HepG2 (cell line): ENCODE measurements at regions not wholly inside any gene's neighbourhood (a gene's known extent, or its start where the extent isn't known, plus 50 kb on each side); places are given as distances from the start of the nearest gene placed in this dataset.
A peak's percentile ranks its signal among the peaks of the same experiment; 100 is the strongest.

Source experiments
- CREM ChIP-seq, 2 experiments: sonication (generic) in 1 of 2; formaldehyde crosslinking in 1 of 2; IDR thresholded peaks; 2 replicates each; pipeline versions ENCODE4 v1.4.0 to v1.6.1; 2016 to 2020; ENCODE audit warnings: antibody characterized with exemption in 1 of 2, mild to moderate bottlenecking in 1 of 2, missing genetic modification reagents in 1 of 2
- ERF ChIP-seq: IDR thresholded peaks from 2 replicates; pipeline ENCODE4 v1.6.1; 2018; ENCODE audit warnings: missing biosample characterization, missing genetic modification reagents
- HNF4A ChIP-seq: sonication (generic); formaldehyde crosslinking; IDR thresholded peaks from 2 replicates; pipeline ENCODE4 v1.4.0; 2020; ENCODE audit warnings: missing genetic modification reagents
- IRF2 ChIP-seq: IDR thresholded peaks from 2 replicates; pipeline ENCODE4 v1.6.1; 2018; ENCODE audit warnings: missing genetic modification reagents, missing compliant biosample characterization
- MEF2D ChIP-seq: sonication (generic); formaldehyde crosslinking; IDR thresholded peaks from 2 replicates; pipeline ENCODE4 v1.5.1; 2020; ENCODE audit warnings: mild to moderate bottlenecking, missing genetic modification reagents
- MEIS1 ChIP-seq: sonication (generic); formaldehyde crosslinking; IDR thresholded peaks from 2 replicates; pipeline ENCODE4 v1.9.0; 2021; ENCODE audit warnings: mild to moderate bottlenecking, missing genetic modification reagents, moderate library complexity, borderline replicate concordance
- NCOA2 ChIP-seq: sonication (generic); formaldehyde crosslinking; IDR thresholded peaks from 2 replicates; pipeline ENCODE4 v1.8.0; 2022; ENCODE audit warnings: inconsistent platforms
- NR2F2 ChIP-seq: IDR thresholded peaks from 2 replicates; pipeline ENCODE4 v1.6.1; 2012; ENCODE audit warnings: low read depth, inconsistent platforms, borderline replicate concordance
- POGZ ChIP-seq: sonication (generic); formaldehyde crosslinking; IDR thresholded peaks from 2 replicates; pipeline ENCODE4 v1.4.0; 2020; ENCODE audit warnings: mild to moderate bottlenecking, missing genetic modification reagents
- RFX1 ChIP-seq: fragments of 450-650 bp; IDR thresholded peaks from 2 replicates; pipeline ENCODE4 v1.6.1; 2017
- RXRB ChIP-seq: IDR thresholded peaks from 2 replicates; pipeline ENCODE4 v1.6.1; 2016; ENCODE audit warnings: borderline replicate concordance, missing genetic modification reagents, missing compliant biosample characterization
- SIN3B ChIP-seq: fragments of 150-350 bp; IDR thresholded peaks from 2 replicates; pipeline ENCODE4 v1.6.1; 2014; ENCODE audit warnings: low read length
- TBX3 ChIP-seq: fragments of 450-650 bp; IDR thresholded peaks from 2 replicates; pipeline ENCODE4 v1.6.1; 2017; ENCODE audit warnings: antibody characterized with exemption, mild to moderate bottlenecking, inconsistent platforms, borderline replicate concordance
- ZNF34 ChIP-seq: sonication (generic); formaldehyde crosslinking; IDR thresholded peaks from 2 replicates; pipeline ENCODE4 v1.4.0; 2020; ENCODE audit warnings: mild to moderate bottlenecking, missing genetic modification reagents, borderline replicate concordance
- ZNF446 ChIP-seq: sonication (generic); formaldehyde crosslinking; IDR thresholded peaks from 2 replicates; pipeline ENCODE4 v1.5.0; 2020; ENCODE audit warnings: mild to moderate bottlenecking, missing genetic modification reagents
- ZNF891 ChIP-seq: sonication (generic); formaldehyde crosslinking; IDR thresholded peaks from 2 replicates; pipeline ENCODE4 v1.5.0; 2020; ENCODE audit warnings: mild to moderate bottlenecking, missing genetic modification reagents
- ZSCAN9 ChIP-seq: IDR thresholded peaks from 2 replicates; pipeline ENCODE4 v1.6.1; 2016; ENCODE audit warnings: borderline replicate concordance
- TF ChIP-seq, protein P1 (sequence below): sonication (generic); formaldehyde crosslinking; conservative IDR thresholded peaks from 2 replicates; pipeline ENCODE4 v1.8.0; 2022; ENCODE audit warnings: low read depth, missing genetic modification reagents
- TF ChIP-seq, protein P2 (sequence below): IDR thresholded peaks from 2 replicates; pipeline ENCODE4 v1.6.1; 2016; ENCODE audit warnings: mild to moderate bottlenecking
- TF ChIP-seq, protein P3 (sequence below): sonication (generic); formaldehyde crosslinking; IDR thresholded peaks from 2 replicates; pipeline ENCODE4 v1.4.0; 2020; ENCODE audit warnings: mild to moderate bottlenecking, missing genetic modification reagents, borderline replicate concordance
- TF ChIP-seq, protein P4 (sequence below): sonication (generic); formaldehyde crosslinking; conservative IDR thresholded peaks from 2 replicates; pipeline ENCODE4 v1.4.0; 2020; ENCODE audit warnings: missing genetic modification reagents
- TF ChIP-seq, protein P5 (sequence below): sonication (generic); formaldehyde crosslinking; IDR thresholded peaks from 2 replicates; pipeline ENCODE4 v1.5.1; 2020; ENCODE audit warnings: mild to moderate bottlenecking, missing genetic modification reagents, moderate library complexity

DNA sequence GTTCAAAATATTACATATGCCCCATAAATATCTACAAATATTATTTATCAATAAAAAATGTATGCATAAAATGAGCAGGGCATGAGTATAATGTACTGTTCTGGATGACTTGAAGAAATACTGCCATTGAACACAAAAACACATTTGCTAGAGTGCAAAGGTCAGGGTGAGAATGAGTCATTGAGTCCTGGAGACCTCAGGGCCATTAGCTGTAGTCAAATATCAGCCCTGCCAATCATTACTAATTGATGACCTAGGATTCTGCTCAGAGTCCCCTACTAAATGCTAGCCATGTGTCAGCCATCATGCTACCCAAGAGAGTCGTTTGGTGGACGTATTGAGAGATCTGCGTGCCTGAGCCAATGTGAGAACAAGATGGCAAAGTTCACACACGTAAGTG lies 80.3 kb upstream of the FAM169A start (continued):
- TF ChIP-seq, protein P1, sequence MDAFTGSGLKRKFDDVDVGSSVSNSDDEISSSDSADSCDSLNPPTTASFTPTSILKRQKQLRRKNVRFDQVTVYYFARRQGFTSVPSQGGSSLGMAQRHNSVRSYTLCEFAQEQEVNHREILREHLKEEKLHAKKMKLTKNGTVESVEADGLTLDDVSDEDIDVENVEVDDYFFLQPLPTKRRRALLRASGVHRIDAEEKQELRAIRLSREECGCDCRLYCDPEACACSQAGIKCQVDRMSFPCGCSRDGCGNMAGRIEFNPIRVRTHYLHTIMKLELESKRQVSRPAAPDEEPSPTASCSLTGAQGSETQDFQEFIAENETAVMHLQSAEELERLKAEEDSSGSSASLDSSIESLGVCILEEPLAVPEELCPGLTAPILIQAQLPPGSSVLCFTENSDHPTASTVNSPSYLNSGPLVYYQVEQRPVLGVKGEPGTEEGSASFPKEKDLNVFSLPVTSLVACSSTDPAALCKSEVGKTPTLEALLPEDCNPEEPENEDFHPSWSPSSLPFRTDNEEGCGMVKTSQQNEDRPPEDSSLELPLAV (CRISPR knock-in tag), result no peak
- peak; percentile 62; the same call in 1 of the 2 replicates for TF ChIP-seq POGZ (CRISPR knock-in tag)
- no peak for TF ChIP-seq SIN3B
- peak; percentile 42; the same call in 1 of the 2 replicates for TF ChIP-seq ZSCAN9 (CRISPR knock-in tag)
- 0 out of 2 replicates have a peak, but pooled peaks have one; percentile 55 for TF ChIP-seq NCOA2 (CRISPR knock-in tag)
- peak; percentile 66 for TF ChIP-seq RXRB (CRISPR knock-in tag)
- peak; percentile 73; the same call in 1 of the 2 replicates for TF ChIP-seq MEIS1 (CRISPR knock-in tag)
- no peak for TF ChIP-seq RFX1
- no peak for TF ChIP-seq ZNF34 (CRISPR knock-in tag)
- TF ChIP-seq TBX3, result 0 out of 2 replicates have a peak, but pooled peaks have one; percentile 11
- TF ChIP-seq, protein P2, sequence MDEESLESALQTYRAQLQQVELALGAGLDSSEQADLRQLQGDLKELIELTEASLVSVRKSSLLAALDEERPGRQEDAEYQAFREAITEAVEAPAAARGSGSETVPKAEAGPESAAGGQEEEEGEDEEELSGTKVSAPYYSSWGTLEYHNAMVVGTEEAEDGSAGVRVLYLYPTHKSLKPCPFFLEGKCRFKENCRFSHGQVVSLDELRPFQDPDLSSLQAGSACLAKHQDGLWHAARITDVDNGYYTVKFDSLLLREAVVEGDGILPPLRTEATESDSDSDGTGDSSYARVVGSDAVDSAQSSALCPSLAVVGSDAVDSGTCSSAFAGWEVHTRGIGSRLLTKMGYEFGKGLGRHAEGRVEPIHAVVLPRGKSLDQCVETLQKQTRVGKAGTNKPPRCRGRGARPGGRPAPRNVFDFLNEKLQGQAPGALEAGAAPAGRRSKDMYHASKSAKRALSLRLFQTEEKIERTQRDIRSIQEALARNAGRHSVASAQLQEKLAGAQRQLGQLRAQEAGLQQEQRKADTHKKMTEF (CRISPR knock-in tag), result peak; percentile 38; the same call in 1 of the 2 replicates
- no peak for TF ChIP-seq ZNF446
- peak; percentile 63; the same call in 1 of the 2 replicates for TF ChIP-seq MEF2D
- TF ChIP-seq HNF4A (CRISPR knock-in tag), result peak; percentile 79
- TF ChIP-seq ZNF891, result no peak
- TF ChIP-seq, protein P3, sequence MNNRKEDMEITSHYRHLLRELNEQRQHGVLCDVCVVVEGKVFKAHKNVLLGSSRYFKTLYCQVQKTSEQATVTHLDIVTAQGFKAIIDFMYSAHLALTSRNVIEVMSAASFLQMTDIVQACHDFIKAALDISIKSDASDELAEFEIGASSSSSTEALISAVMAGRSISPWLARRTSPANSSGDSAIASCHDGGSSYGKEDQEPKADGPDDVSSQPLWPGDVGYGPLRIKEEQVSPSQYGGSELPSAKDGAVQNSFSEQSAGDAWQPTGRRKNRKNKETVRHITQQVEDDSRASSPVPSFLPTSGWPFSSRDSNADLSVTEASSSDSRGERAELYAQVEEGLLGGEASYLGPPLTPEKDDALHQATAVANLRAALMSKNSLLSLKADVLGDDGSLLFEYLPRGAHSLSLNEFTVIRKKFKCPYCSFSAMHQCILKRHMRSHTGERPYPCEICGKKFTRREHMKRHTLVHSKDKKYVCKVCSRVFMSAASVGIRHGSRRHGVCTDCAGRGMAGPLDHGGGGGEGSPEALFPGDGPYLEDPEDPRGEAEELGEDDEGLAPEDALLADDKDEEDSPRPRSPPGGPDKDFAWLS, result no peak
- TF ChIP-seq IRF2 (CRISPR knock-in tag), result 0 out of 2 replicates have a peak, but pooled peaks have one; percentile 36
- TF ChIP-seq, protein P4, sequence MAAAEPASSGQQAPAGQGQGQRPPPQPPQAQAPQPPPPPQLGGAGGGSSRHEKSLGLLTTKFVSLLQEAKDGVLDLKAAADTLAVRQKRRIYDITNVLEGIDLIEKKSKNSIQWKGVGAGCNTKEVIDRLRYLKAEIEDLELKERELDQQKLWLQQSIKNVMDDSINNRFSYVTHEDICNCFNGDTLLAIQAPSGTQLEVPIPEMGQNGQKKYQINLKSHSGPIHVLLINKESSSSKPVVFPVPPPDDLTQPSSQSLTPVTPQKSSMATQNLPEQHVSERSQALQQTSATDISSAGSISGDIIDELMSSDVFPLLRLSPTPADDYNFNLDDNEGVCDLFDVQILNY, result no peak
- TF ChIP-seq NR2F2, result 0 out of 2 replicates have a peak, but pooled peaks have one; percentile 59
- TF ChIP-seq ERF, result peak; percentile 64; the same call in 1 of the 2 replicates
- TF ChIP-seq, protein P5, sequence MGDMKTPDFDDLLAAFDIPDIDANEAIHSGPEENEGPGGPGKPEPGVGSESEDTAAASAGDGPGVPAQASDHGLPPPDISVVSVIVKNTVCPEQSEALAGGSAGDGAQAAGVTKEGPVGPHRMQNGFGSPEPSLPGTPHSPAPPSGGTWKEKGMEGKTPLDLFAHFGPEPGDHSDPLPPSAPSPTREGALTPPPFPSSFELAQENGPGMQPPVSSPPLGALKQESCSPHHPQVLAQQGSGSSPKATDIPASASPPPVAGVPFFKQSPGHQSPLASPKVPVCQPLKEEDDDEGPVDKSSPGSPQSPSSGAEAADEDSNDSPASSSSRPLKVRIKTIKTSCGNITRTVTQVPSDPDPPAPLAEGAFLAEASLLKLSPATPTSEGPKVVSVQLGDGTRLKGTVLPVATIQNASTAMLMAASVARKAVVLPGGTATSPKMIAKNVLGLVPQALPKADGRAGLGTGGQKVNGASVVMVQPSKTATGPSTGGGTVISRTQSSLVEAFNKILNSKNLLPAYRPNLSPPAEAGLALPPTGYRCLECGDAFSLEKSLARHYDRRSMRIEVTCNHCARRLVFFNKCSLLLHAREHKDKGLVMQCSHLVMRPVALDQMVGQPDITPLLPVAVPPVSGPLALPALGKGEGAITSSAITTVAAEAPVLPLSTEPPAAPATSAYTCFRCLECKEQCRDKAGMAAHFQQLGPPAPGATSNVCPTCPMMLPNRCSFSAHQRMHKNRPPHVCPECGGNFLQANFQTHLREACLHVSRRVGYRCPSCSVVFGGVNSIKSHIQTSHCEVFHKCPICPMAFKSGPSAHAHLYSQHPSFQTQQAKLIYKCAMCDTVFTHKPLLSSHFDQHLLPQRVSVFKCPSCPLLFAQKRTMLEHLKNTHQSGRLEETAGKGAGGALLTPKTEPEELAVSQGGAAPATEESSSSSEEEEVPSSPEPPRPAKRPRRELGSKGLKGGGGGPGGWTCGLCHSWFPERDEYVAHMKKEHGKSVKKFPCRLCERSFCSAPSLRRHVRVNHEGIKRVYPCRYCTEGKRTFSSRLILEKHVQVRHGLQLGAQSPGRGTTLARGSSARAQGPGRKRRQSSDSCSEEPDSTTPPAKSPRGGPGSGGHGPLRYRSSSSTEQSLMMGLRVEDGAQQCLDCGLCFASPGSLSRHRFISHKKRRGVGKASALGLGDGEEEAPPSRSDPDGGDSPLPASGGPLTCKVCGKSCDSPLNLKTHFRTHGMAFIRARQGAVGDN (CRISPR knock-in tag), result no peak
- TF ChIP-seq CREM (IDR thresholded peaks at IDR 0.05), result 0 out of 2 replicates have a peak, but pooled peaks have one; percentile 31
- TF ChIP-seq CREM (CRISPR knock-in tag; IDR thresholded peaks at IDR 0.05), result no peak
